ENCODE measurements at regions not wholly inside any gene's neighbourhood (a gene's known extent, or its start where the extent isn't known, plus 50 kb on each side); places are given as distances from the start of the nearest gene placed in this dataset.

GRCh38 chr7:85554236-85555178 lies 367.7 kb upstream of the SEMA3D start:
- H3K27ac ChIP-seq, result no peak overlapping the region
- TF ChIP-seq CTCF (conservative IDR thresholded peaks at IDR 0.05), result peak; percentile 85

GRCh38 chr7:85535974-85536729 lies 349.3 kb upstream of the SEMA3D start:
- no peak overlapping the region for H3K27ac ChIP-seq
- no peak for TF ChIP-seq CTCF (conservative IDR thresholded peaks at IDR 0.05)

- TF ChIP-seq CTCF (conservative IDR thresholded peaks at IDR 0.05), result no peak
- no peak overlapping the region for H3K27ac ChIP-seq
Measured at GRCh38 chr7:85529831-85530230, 343.0 kb upstream of the SEMA3D start.

GRCh38 chr7:85529201-85529600 lies 342.3 kb upstream of the SEMA3D start:
- TF ChIP-seq CTCF (conservative IDR thresholded peaks at IDR 0.05), result no peak
- H3K27ac ChIP-seq, result no peak overlapping the region

GRCh38 chr7:85528581-85528980 lies 341.7 kb upstream of the SEMA3D start:
- H3K27ac ChIP-seq, result no peak overlapping the region
- no peak for TF ChIP-seq CTCF (conservative IDR thresholded peaks at IDR 0.05)

GRCh38 chr7:85525676-85526075 lies 338.8 kb upstream of the SEMA3D start:
- no peak for TF ChIP-seq CTCF (conservative IDR thresholded peaks at IDR 0.05)

GRCh38 chr7:85522070-85522469 lies 335.2 kb upstream of the SEMA3D start:
- TF ChIP-seq CTCF (conservative IDR thresholded peaks at IDR 0.05), result no peak
- no peak overlapping the region for H3K27ac ChIP-seq

More at GRCh38 chr7:85525676-85526075, 338.8 kb upstream of the SEMA3D start:
- H3K27ac ChIP-seq, result no peak overlapping the region
